Ectodermal cell (in vitro differentiated cells): ENCODE measurements at regions not wholly inside any gene's neighbourhood (a gene's known extent, or its start where the extent isn't known, plus 50 kb on each side); places are given as distances from the start of the nearest gene placed in this dataset.
"Not testable (repeated sequence)": the region's sequence is repeated elsewhere in the genome, so short reads cannot be mapped to it uniquely, and the experiment has no call there.

ENCODE experiments used
- H3K27ac ChIP-seq: 2 replicates; pipeline ENCODE4 v1.7.0; 2013; ENCODE audit warnings: mild to moderate bottlenecking, low read depth, low read length; ENCODE audit not compliant: insufficient read depth, poor library complexity, severe bottlenecking
- H3K27me3 ChIP-seq: 2 replicates; pipeline ENCODE4 v1.7.0; 2013; ENCODE audit warnings: mild to moderate bottlenecking, low read length; ENCODE audit not compliant: insufficient read depth, control insufficient read depth, poor library complexity, severe bottlenecking
- H3K36me3 ChIP-seq: one replicate; pipeline ENCODE4 v1.7.0; 2013; ENCODE audit warnings: low read length; ENCODE audit not compliant: control insufficient read depth, insufficient read depth
- H3K4me1 ChIP-seq: one replicate; pipeline ENCODE4 v1.7.0; 2013; ENCODE audit warnings: low read length; ENCODE audit not compliant: control insufficient read depth, insufficient read depth
- H3K4me3 ChIP-seq: 2 replicates; pipeline ENCODE4 v1.7.0; 2013; ENCODE audit warnings: low read depth, low read length, control low read depth; ENCODE audit not compliant: insufficient read depth
- H3K9me3 ChIP-seq: 2 replicates; pipeline ENCODE4 v1.7.0; 2013; ENCODE audit warnings: mild to moderate bottlenecking, low read length, moderate library complexity; ENCODE audit not compliant: control insufficient read depth
- WGBS, 2 experiments: methylation state at CpG; one replicate each; pipeline ENCODE4 v1.1.7; 2013; ENCODE audit warnings: missing lambda C conversion rate in 2 of 2; 5-methylcytosine and 5-hydroxymethylcytosine counted together

DNA sequence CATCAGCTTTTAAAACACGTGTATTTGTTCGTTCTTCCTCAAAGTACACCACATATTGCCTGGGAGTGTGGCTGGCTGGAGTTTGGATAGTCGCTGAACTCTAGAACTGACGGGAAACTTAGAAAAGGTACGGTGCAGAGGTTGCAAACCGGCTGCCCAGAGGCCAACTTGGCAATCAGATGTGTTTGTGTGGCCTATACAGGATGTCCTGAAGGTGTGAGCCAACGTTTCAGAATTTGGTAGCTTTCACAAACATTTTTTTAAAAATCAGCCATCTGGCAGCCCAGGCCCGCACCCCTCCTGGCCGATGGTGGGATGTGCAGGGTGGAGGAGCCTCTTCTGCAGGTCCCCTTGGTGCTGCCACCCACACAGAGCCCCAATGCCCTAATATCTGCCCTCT lies 73.6 kb upstream of the SLC25A33 start:
- Histone ChIP-seq H3K4me3 (no peak overlapping the region), H3K4me1 (no peaks in the 10 kb centered on the region), H3K27ac (no peak overlapping the region), H3K9me3 (no peaks in the 10 kb centered on the region), H3K27me3 (no peaks in the 10 kb centered on the region), H3K36me3 (no peaks in the 10 kb centered on the region)
- 92 to 93% methylated on average over 9 of the region's 9 CpGs for WGBS, 2 experiments

DNA sequence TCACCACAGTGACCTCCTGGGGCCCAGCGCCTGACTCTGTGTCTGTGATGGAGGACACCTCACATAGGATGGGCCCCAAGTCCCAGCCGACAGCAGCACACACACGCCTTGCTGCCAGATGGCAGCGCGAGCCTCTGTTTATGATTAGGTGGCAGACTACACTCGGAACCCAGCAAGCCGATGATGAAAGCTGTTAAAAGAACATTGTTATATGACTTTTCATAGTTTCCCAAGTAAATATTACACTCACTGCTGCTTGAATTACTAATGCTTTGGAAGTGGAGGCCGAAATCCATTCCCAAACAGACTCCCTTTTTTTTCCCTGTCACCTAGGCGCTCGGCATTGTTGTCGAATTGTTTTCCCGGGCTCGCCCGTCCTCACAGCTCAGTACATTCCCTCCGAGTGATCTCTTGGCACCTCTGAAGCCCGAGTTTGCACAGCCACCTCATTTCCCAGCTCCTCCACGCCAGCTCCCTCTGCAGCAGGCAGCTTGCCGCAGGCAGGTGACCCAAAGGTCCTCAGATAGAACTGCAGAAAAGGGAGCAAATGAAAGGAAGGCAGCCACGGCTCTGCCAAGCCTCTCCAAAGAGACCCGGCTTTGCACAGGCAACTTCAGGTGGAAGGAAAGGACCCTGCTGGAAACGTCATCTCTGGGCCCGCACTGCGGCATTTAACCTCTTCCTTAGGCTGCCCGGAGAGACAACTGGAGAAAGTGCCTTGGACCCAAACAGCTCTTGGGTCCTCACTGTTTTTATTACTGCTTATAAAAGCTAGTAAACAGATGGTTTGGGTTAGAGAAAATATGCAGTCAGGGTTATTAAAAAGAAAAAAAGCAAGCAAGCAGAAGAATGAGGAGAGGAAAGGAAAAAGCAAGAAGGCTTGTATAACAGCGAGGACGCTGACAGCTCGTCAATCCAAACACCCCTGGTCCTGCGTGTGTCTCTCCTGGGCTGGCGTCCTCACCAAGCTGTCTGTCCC lies 72.2 kb upstream of the SLC25A33 start:
- no peaks in the 10 kb centered on the region for H3K4me1 ChIP-seq
- no peaks in the 10 kb centered on the region for H3K27me3 ChIP-seq
- H3K9me3 ChIP-seq: no peaks in the 10 kb centered on the region
- H3K4me3 ChIP-seq: no peak overlapping the region
- H3K27ac ChIP-seq: no peak overlapping the region
- no peaks in the 10 kb centered on the region for H3K36me3 ChIP-seq
- WGBS, 2 experiments: 89 to 90% methylated on average over 29 of the region's 29 CpGs

DNA sequence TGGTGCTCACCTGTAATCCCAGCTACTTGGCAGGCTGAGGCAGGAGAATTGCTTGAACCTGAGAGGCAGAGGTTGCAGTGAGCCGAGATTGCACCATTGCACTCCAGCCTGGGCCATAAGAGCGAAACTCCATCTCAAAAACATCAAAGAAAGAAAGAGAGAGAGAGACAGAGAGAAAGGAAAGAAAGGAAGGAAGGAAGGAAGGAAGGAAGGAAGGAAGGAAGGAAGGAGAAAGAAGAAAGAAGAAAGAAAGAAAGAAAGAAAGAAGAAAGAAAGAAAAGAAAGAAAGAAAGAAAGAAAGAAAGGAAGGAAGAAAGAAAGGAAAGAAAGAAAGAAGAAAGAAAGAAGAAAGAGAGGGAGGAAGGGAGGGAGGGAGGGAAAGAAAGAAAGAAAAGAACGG lies 69.4 kb upstream of the SLC25A33 start:
- H3K36me3 ChIP-seq, H3K27me3 ChIP-seq, H3K27ac ChIP-seq, H3K4me1 ChIP-seq, H3K9me3 ChIP-seq, H3K4me3 ChIP-seq: not testable (repeated sequence)
- 88 to 93% methylated on average over 2 to 3 of the region's 3 CpGs for WGBS, 2 experiments

DNA sequence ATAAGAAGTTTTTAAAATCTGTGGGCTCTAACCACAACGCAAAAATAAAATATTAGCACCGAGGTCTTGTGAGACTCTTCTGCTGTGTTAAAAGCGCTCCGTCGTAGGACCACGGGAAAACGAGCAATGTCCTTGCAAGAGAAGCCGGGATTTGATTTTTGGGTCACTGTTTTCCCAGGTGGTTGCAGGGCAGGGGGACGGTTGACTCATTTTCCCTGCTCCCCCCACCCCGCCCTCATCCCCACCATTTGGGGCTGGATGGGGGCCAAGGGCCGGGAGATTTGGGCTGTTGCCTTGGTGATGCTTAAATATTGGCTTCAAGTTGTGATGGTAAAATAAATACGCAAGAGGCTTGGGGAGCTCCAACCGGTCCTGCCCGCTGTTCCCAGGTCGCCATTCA lies 67.6 kb upstream of the SLC25A33 start:
- H3K4me3 ChIP-seq: no peak overlapping the region
- no peak overlapping the region for H3K27ac ChIP-seq
- no peaks in the 10 kb centered on the region for H3K27me3 ChIP-seq
- H3K36me3 ChIP-seq: no peaks in the 10 kb centered on the region
- H3K4me1 ChIP-seq: no peaks in the 10 kb centered on the region
- H3K9me3 ChIP-seq: no peaks in the 10 kb centered on the region
- WGBS, 2 experiments: 89 to 93% methylated on average over 15 of the region's 15 CpGs

DNA sequence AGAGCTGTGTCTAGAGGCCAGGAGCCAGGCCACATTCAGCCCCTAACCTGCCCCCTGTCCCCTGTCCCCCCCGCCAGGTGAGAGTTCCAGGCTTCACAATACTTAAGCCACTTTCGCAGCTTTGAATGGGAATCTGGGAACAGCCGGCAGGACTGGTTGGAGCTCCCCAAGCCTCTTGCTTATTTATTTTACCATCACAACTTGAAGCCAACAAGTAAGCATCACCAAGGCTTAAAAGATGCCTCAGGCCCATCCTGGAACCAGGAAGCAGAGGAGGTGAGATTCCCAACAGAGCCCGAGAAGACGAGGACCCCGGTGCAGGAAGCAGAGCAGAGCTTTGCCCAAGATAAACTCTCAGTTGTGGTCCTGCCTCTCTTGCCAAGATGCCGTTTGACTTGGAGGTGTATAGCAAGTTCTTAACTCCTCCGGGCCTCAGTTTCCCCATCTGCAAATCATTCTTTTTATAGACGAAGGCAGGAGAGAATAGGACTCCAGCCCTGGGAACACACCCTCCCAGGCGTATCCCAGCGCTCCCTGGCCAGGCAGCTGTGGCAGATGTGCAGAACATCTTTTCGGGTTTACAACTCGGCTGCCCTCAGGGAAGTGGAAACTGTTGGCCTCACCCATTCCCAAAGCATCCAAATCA lies 66.8 kb upstream of the SLC25A33 start:
- Histone ChIP-seq H3K27ac (no peak overlapping the region), H3K36me3 (no peaks in the 10 kb centered on the region), H3K4me1 (no peaks in the 10 kb centered on the region), H3K9me3 (no peaks in the 10 kb centered on the region), H3K27me3 (no peaks in the 10 kb centered on the region), H3K4me3 (no peak overlapping the region)
- WGBS, 2 experiments: 83 to 84% methylated on average over 13 of the region's 13 CpGs

DNA sequence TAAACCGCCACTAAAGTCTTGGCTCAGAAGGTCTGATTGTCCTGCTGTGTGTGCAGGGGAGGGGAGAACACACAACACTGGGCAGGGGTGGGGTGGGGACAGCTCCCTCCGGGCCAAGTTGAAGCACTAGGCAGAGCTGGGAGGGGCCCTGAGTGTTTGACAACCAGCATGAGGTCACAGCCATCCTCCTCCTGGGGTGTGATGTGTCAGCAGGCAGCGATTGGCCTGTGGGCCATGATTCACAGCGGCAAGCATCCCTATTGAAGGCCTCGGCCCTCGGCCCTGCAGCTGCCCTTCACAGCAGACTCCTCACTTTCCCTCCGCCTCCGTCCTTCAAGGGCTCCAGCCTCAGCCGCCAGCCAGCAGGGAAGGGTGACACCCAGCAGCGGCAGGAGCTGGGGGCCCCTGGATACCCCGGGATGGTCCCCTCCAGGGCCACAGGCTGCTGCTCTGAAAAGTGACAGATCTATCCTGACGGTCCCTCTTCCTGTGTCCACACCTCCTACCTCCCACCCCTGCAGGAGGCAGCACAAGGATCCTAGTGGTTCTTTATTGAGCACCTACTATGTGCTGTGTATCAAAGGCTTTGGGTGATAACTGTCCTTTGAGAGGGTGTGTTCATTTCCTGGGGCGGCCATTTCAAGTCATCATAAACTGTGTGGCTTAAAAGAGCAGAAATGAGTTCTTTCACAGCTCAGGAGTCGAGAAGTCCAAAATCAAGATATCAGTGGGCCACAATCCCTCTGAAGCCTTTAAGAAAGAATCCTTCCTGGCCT lies 66.0 kb upstream of the SLC25A33 start:
- H3K36me3 ChIP-seq: no peaks in the 10 kb centered on the region
- no peaks in the 10 kb centered on the region for H3K9me3 ChIP-seq
- H3K4me3 ChIP-seq: no peak overlapping the region
- H3K4me1 ChIP-seq: no peaks in the 10 kb centered on the region
- no peak overlapping the region for H3K27ac ChIP-seq
- 45 to 59% methylated on average over 14 of the region's 14 CpGs for WGBS, 2 experiments
- H3K27me3 ChIP-seq: no peaks in the 10 kb centered on the region

DNA sequence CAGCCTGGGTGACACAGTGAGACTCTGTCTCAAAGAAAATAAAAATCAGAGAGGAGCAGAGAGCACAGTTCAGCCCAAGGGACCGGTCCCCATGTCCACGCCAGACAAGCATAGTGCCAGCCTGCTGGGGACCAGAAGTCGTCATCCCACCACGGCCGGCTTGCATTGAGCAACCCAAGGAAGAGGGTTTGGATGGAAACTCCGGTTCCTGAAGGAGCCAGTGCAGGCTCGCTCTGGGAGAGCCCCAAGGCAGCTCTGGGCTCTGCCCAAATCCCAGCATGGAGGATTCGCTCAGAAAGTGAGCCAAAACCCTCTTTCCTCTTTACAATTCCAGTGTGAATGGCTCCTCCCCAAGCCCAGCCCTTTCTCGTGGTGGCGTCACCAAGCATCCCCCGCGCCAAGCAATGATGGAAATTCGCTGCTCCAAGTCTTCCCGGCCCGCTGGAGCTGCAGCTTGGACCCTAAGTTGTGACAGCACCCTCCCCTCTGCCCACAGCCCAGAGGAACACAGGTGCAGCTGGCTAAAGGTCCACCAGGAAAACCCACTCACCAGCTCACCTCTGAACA lies 64.1 kb upstream of the SLC25A33 start:
- 88 to 91% methylated on average over 15 of the region's 15 CpGs for WGBS, 2 experiments
- no peaks in the 10 kb centered on the region for H3K36me3 ChIP-seq
- no peak overlapping the region for H3K4me3 ChIP-seq
- H3K27ac ChIP-seq: no peak overlapping the region
- H3K4me1 ChIP-seq: no peaks in the 10 kb centered on the region
- H3K27me3 ChIP-seq: no peaks in the 10 kb centered on the region
- no peaks in the 10 kb centered on the region for H3K9me3 ChIP-seq

DNA sequence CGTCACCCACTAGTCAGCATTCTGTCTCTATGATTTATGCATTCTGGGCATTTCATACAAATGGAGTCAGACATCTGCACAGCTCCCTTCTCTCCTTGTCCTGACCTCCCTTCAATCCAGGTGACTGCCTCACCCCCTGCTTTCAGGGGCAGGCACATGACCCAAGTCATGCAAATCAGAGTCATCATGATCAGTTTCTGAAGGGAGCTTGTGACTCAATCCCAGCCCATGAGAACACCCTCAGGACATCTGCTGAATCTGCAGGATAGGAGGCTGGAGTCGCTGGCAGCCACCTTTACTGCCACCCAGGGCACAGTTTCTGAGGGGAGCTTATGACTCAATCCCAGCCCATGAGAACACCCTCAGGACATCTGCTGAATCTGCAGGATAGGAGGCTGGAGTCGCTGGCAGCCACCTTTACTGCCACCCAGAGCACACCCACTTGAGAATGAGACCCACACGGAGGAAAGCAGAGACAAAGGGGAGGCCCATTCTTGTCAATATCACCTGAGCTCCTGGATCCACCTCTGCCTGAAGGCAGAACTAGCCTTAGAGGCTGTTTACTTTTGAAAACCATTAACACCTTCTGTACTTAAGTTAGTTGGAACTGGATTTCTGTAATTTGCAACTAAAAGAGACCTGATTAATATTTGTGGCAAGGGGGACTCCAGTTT lies 62.3 kb upstream of the SLC25A33 start:
- WGBS, 2 experiments: 70 to 75% methylated on average over 4 of the region's 4 CpGs
- H3K4me3 ChIP-seq: no peak overlapping the region
- H3K27me3 ChIP-seq: no peaks in the 10 kb centered on the region
- H3K9me3 ChIP-seq: no peaks in the 10 kb centered on the region
- H3K27ac ChIP-seq: no peak overlapping the region
- no peaks in the 10 kb centered on the region for H3K4me1 ChIP-seq
- H3K36me3 ChIP-seq: no peaks in the 10 kb centered on the region

DNA sequence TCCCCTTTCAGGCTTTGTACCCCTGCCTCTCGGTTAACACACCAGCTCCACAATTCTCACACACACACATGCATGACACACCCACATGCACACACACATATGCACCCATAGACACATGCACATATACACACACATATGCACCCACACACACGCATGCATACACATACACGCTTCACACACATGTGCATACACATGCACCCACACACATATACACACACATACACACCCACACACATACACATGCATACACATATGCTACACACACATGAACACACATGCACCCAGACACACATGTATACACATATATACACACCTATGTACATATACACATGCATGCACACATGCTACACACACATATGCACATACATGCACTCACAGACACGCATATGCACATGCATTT lies 61.7 kb upstream of the SLC25A33 start:
- no peak overlapping the region for H3K27ac ChIP-seq
- H3K36me3 ChIP-seq: no peaks in the 10 kb centered on the region
- no peaks in the 10 kb centered on the region for H3K4me1 ChIP-seq
- H3K4me3 ChIP-seq: no peak overlapping the region
- no peaks in the 10 kb centered on the region for H3K9me3 ChIP-seq
- H3K27me3 ChIP-seq: no peaks in the 10 kb centered on the region
- whole genome bisulfite sequencing, 2 experiments: 89 to 90% methylated on average over 4 of the region's 4 CpGs
